Stimulated activated naive B cell treated with anti-CD40 and anti-IgM and Interleukin-4, amounts not matched to agents 10 μg/mL and 1 μg/mL and 100 μg/mL, for 72 hours (primary cell): ENCODE measurements at regions not wholly inside any gene's neighbourhood (a gene's known extent, or its start where the extent isn't known, plus 50 kb on each side); places are given as distances from the start of the nearest gene placed in this dataset.

ENCODE experiments used
- ATAC-seq, 2 donors: fragments of 150-1000 bp; cut with Tn5 transposase; replicated peaks; 2 replicates each; pipeline ENCODE4 v1.10.0; 2021; ENCODE audit warnings: moderate library complexity in 1 of 2
- DNase-seq: peaks from one replicate; pipeline ENCODE4 v3.0.0; 2021
- H3K27ac Mint-ChIP-seq: one replicate; pipeline ENCODE4 v1.8.0; 2022; ENCODE audit warnings: mild to moderate bottlenecking, mixed read lengths
- H3K27me3 Mint-ChIP-seq, 2 donors: one replicate each; pipeline ENCODE4 v1.8.0; 2022; ENCODE audit warnings: mixed read lengths in 2 of 2
- H3K36me3 Mint-ChIP-seq, 2 donors: one replicate each; pipeline ENCODE4 v1.8.0; 2022; ENCODE audit warnings: mixed read lengths in 2 of 2, mild to moderate bottlenecking in 1 of 2
- H3K4me1 Mint-ChIP-seq, 2 donors: one replicate each; pipeline ENCODE4 v1.8.0; 2022; ENCODE audit warnings: mixed read lengths in 2 of 2, mild to moderate bottlenecking in 1 of 2
- H3K4me3 Mint-ChIP-seq, 2 donors: one replicate each; pipeline ENCODE4 v1.8.0; 2022; ENCODE audit warnings: mild to moderate bottlenecking in 2 of 2, mixed read lengths in 2 of 2, moderate library complexity in 1 of 2
- H3K9me3 Mint-ChIP-seq, 2 donors: one replicate each; pipeline ENCODE4 v1.8.0; 2022; ENCODE audit warnings: mixed read lengths in 2 of 2, mild to moderate bottlenecking in 1 of 2

DNA sequence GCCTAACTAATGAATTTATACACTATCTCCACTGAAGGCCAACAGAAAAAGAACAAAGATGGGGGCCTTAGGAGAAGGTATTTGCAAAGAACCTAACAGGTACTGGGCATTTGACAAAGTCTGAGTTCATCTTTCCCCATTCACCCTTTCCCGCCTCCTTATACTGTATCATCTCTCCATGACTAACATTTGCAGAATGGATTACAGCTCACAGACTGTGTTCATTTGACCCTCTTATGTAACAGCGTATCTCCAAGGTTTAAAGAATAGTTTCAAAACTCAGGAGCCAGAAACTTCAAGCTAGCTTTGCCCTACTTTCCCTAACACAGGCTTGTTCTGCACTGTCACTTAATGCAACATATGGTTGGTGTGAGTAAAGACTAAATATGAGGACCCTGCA lies 238.7 kb upstream of the CELF2 start:
- Mint-ChIP-seq H3K4me3 (no peak overlapping the region), H3K9me3 (peaks cover 0 to 2% of the 10 kb centered on the region in 2 donors), H3K27ac (no peak overlapping the region), H3K36me3 (no peaks in the 10 kb centered on the region), H3K27me3 (peaks cover 5 to 11% of the 10 kb centered on the region in 2 donors), H3K4me1 (no peaks in the 10 kb centered on the region)
- ATAC-seq, result no peak
- no peak for DNase-seq

DNA sequence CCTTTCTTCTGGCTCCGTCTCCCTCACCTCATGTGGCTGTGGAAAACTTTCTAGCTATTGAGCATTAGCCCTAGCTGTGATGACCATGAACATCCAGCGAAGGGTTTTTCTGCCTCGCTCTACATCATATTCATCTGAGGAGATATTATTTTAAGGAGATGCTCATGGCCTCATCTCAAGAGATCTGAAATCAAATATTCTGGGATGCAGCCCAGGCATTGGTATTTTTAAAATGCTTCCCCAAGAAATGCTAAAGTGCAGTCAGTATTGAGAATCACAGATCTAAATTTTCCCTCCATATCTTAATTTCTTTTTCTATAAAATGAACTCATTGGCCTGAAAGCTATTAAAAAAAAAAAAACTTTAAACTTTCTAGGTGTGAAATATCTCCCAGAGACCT lies 238.2 kb upstream of the CELF2 start:
- H3K4me1 Mint-ChIP-seq, result no peaks in the 10 kb centered on the region
- ATAC-seq (no peak), DNase-seq (no peak)
- peaks cover 0 to 2% of the 10 kb centered on the region in 2 donors for H3K9me3 Mint-ChIP-seq
- no peak overlapping the region for H3K4me3 Mint-ChIP-seq
- H3K36me3 Mint-ChIP-seq, result no peaks in the 10 kb centered on the region
- no peak overlapping the region for H3K27ac Mint-ChIP-seq
- H3K27me3 Mint-ChIP-seq, result peaks cover 9 to 14% of the 10 kb centered on the region in 2 donors

DNA sequence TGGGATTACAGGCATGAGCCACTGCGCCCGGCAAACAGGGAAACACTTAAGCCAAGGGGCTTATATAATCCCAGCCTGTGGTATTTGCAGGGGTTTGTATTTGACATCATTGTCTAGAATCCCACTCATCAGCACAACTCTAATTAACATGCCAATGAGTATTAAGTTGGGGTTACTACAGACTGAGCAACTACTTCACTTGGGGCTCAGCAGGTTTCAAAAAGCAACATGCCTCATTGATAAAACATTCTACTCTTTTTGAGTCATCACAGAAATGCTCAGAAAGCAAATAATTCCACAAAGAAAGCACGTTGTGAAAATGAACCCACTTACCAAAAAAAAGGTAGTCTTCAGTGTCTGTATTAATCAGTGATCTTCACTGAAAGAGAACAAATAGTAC lies 236.9 kb upstream of the CELF2 start:
- ATAC-seq (no peak), DNase-seq (no peak)
- H3K4me1 Mint-ChIP-seq, result no peaks in the 10 kb centered on the region
- H3K27ac Mint-ChIP-seq, result no peak overlapping the region
- no peak overlapping the region for H3K4me3 Mint-ChIP-seq
- peaks cover 0 to 2% of the 10 kb centered on the region in 2 donors for H3K9me3 Mint-ChIP-seq
- H3K27me3 Mint-ChIP-seq, result peaks cover 12 to 18% of the 10 kb centered on the region in 2 donors
- H3K36me3 Mint-ChIP-seq, result no peaks in the 10 kb centered on the region

DNA sequence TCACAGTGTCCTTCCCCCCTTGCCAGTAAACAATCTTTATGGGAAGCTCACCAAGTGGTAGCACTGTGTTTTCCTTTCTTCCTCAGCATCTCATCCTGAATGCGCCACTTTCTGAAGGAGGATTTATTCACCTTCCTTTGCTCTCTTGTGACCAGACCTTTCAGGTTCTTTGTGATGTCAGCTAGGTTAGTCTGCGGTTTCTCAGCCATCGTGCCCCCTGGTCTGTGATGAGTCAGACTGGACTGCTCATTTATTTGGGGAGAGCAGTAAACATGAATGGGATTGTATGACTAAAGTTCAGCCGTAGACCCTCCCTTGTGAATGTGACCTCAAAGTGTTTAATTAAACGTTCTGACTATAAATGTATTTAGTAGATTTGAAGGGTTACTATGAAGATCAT lies 235.1 kb upstream of the CELF2 start:
- no peak overlapping the region for H3K4me3 Mint-ChIP-seq
- no peaks in the 10 kb centered on the region for H3K36me3 Mint-ChIP-seq
- peaks cover 9 to 12% of the 10 kb centered on the region in 2 donors for H3K27me3 Mint-ChIP-seq
- DNase-seq (no peak), ATAC-seq (no peak)
- no peaks in the 10 kb centered on the region for H3K9me3 Mint-ChIP-seq
- H3K4me1 Mint-ChIP-seq, result no peaks in the 10 kb centered on the region
- H3K27ac Mint-ChIP-seq, result no peak overlapping the region

DNA sequence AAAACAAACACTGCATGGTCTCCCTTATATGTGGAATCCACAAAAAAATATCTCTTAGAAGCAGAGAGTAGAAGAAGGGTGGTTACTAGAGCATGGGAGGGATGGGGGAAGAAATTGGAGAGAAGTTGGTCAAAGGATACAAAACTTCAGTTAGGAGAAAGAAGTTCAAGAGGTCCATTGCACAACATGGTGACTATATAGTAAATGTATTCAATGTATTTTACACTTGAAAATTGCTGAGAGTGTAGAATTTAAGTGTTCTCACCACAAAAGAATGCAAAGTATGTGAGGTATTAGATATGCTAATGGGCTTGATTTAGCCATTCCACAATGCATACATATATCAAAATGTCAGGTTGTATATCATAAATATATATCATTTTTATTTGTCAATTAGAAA lies 232.0 kb upstream of the CELF2 start:
- no peaks in the 10 kb centered on the region for H3K36me3 Mint-ChIP-seq
- H3K4me3 Mint-ChIP-seq, result no peak overlapping the region
- H3K27ac Mint-ChIP-seq, result no peak overlapping the region
- DNase-seq (no peak), ATAC-seq (no peak)
- H3K9me3 Mint-ChIP-seq, result no peaks in the 10 kb centered on the region
- no peaks in the 10 kb centered on the region for H3K4me1 Mint-ChIP-seq
- H3K27me3 Mint-ChIP-seq, result peaks cover 8 to 9% of the 10 kb centered on the region in 2 donors

DNA sequence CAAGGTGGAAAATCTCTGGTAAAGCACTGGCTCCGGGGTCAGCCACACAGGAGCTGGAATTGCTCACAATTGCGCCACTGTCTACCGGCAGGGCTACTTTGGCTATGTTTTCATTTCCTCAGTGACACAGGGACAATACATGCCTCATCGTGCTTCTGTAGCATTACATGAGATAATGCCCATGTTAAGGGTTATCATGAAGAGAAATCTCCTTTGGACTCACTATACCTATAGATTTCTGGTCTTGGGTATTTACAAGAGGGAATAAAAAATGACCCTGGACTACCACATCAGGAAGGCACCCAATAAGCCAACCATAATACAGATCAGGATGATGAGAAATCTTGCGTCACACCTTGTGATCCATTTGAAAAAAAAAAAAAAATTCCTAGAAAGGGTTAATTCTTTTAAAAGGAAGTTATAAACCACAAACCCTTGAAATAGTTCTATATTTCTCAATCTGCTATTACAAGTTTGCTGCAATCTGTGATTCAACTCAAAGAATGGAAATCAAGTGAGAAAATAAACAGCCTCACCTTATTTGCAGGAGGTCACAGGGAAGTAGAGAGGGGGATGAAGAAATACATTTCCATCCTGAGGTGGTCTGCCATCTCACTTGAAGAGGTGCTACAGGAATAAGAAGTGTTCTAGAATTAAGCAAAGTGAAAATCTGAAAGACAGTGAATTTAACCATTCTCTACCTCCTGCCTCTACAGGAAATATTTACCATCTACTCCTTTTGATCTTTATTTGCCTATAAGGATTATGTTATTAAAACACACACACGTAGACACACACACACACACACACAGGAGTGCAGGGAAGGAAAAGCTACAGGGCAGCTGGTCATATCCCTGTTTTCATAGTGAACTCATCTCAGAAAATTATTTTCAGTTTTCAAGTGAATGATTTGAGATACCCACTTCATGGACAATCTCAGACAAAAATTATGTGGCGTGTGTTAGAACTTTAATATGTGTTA lies 231.3 kb upstream of the CELF2 start:
- no peak overlapping the region for H3K27ac Mint-ChIP-seq
- H3K4me3 Mint-ChIP-seq, result no peak overlapping the region
- ATAC-seq (no peak), DNase-seq (no peak)
- H3K9me3 Mint-ChIP-seq, result no peaks in the 10 kb centered on the region
- no peaks in the 10 kb centered on the region for H3K4me1 Mint-ChIP-seq
- H3K36me3 Mint-ChIP-seq, result no peaks in the 10 kb centered on the region
- H3K27me3 Mint-ChIP-seq, result peaks cover 8 to 9% of the 10 kb centered on the region in 2 donors

DNA sequence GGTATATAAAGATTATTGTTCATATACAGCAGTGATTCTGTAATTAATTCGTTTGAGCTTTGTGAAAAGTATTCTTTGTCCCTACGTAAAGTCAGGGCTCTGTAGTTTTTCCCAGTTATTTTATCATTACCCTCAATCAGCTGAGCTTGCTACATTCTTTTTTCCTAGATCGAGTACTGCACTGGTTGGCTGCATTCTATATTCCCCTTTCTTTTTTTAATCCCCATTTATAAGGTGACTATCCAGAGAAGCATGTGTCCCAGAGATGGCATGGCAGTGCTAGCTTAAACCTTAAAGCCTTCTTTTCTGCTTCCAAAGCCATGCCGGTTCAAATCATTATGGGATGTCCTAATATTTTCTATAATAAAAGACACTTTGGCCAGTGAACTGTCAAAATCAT lies 230.1 kb upstream of the CELF2 start:
- no peaks in the 10 kb centered on the region for H3K4me1 Mint-ChIP-seq
- ATAC-seq (no peak), DNase-seq (no peak)
- H3K27me3 Mint-ChIP-seq, result peaks cover 15 to 17% of the 10 kb centered on the region in 2 donors
- H3K27ac Mint-ChIP-seq, result no peak overlapping the region
- H3K4me3 Mint-ChIP-seq, result no peak overlapping the region
- H3K36me3 Mint-ChIP-seq, result no peaks in the 10 kb centered on the region
- no peaks in the 10 kb centered on the region for H3K9me3 Mint-ChIP-seq

DNA sequence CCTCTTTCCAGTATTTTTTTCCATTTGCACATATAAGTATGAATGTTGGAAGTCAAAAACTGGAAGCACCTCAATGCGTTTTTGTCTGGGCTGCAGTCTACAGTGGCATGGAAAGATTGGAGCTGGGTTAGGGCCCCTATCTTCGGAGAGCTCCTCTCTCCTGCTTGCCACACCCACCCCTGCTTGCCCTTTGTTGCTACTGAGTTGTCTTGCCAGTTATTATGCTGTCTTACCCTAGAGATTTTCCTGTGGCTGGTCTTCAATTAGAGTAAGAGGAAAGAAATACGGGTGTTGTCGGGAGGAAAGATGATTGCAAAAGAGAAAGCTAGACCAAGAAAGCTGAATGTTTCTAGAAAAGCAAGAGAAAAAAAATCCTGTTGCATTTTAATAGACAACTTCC lies 228.9 kb upstream of the CELF2 start:
- Mint-ChIP-seq H3K27me3 (peaks cover 17 to 20% of the 10 kb centered on the region in 2 donors), H3K4me1 (no peaks in the 10 kb centered on the region), H3K9me3 (no peaks in the 10 kb centered on the region), H3K27ac (no peak overlapping the region), H3K36me3 (no peaks in the 10 kb centered on the region), H3K4me3 (no peak overlapping the region)
- no peak for DNase-seq
- no peak for ATAC-seq

DNA sequence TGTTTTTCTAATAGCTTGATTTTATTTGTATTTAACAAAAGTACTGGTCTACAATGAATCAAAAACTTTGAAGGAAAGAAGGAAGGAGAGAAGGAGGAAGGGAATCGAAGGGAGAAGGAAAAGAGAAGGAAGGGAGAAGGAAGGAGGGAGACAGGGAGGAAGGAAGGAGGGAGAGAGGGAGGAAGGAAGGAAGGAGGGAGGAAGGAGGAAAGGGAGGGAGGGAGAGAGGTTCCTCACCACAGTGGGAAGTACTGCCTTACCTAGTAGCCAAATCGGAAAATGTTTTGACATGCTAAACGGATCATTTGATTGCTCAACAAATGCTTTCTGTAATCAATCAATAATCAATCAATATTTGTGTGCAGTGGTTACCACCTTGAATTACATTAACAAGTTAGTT lies 225.8 kb upstream of the CELF2 start:
- Mint-ChIP-seq H3K4me1 (no peaks in the 10 kb centered on the region), H3K36me3 (no peaks in the 10 kb centered on the region), H3K27me3 (peaks cover 20 to 34% of the 10 kb centered on the region in 2 donors), H3K9me3 (no peaks in the 10 kb centered on the region), H3K4me3 (no peak overlapping the region), H3K27ac (no peak overlapping the region)
- ATAC-seq (no peak), DNase-seq (no peak)

DNA sequence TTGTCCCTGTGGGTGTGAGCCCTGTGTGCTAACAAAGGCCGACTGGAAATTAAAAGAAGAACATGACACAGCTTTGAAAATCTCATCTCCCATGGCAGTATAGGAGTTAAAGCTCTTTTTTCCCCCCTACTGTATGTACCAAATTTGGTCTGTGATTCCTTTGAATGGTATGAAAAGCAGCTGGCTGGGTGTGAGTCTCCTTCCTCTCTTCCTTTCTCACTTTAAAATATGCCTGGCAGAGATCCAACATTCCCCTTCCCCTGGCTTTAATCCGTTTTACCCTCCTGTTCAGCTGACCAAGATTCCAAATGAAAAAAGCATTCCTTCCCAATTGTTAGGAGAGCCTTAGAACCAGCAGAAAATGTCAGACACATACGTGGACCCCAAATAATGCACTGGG lies 225.0 kb upstream of the CELF2 start:
- Mint-ChIP-seq H3K9me3 (no peaks in the 10 kb centered on the region), H3K27ac (no peak overlapping the region), H3K4me1 (no peaks in the 10 kb centered on the region), H3K4me3 (no peak overlapping the region), H3K36me3 (no peaks in the 10 kb centered on the region), H3K27me3 (peaks cover 21 to 40% of the 10 kb centered on the region in 2 donors)
- ATAC-seq, result no peak
- DNase-seq, result no peak

DNA sequence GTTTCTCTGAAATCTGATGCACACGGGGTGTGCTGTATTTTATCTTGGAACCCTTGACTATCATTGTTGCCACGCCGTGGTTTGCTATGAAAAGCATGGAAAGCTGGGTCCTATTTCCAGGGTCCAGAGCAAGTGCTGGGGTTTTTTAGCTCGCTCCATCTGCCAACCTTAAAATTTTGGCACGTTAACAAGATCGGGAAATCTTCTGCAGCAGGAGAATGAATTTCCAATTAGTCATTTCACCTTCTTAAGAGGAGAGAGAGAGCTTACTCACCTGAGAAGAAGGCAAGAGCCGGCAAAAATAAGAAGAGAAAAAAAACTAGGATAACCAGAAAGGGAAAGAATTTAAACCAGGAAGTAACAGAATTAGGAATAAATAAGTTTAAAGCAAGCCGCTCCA lies 223.6 kb upstream of the CELF2 start:
- H3K27me3 Mint-ChIP-seq, result peaks cover 30 to 46% of the 10 kb centered on the region in 2 donors
- H3K4me3 Mint-ChIP-seq, result no peak overlapping the region
- no peak for ATAC-seq
- DNase-seq, result no peak
- H3K9me3 Mint-ChIP-seq, result no peaks in the 10 kb centered on the region
- no peaks in the 10 kb centered on the region for H3K36me3 Mint-ChIP-seq
- H3K27ac Mint-ChIP-seq, result no peak overlapping the region
- H3K4me1 Mint-ChIP-seq, result no peaks in the 10 kb centered on the region

DNA sequence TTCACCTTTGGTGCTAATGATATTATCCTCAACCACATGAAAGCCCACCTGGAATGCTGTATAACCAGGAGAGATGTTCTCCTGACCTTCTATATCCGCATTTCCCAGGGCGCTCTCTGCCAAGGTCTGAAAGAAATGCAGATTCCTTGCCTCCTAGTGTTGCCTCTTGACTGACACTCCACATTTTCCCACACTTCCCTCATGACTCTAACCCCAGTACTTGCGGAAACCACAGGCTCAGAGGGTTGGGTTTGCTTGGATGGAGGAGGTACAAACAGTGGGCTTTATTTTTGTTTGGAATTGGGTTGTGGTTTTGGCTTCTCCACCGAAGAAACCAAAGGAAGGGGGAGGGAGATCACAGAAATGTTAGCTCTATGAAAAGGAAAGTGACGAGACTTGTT lies 222.9 kb upstream of the CELF2 start:
- ATAC-seq (no peak), DNase-seq (no peak)
- Mint-ChIP-seq H3K27me3 (peaks cover 30 to 46% of the 10 kb centered on the region in 2 donors), H3K36me3 (no peaks in the 10 kb centered on the region), H3K4me1 (no peaks in the 10 kb centered on the region), H3K4me3 (no peak overlapping the region), H3K27ac (no peak overlapping the region), H3K9me3 (no peaks in the 10 kb centered on the region)

DNA sequence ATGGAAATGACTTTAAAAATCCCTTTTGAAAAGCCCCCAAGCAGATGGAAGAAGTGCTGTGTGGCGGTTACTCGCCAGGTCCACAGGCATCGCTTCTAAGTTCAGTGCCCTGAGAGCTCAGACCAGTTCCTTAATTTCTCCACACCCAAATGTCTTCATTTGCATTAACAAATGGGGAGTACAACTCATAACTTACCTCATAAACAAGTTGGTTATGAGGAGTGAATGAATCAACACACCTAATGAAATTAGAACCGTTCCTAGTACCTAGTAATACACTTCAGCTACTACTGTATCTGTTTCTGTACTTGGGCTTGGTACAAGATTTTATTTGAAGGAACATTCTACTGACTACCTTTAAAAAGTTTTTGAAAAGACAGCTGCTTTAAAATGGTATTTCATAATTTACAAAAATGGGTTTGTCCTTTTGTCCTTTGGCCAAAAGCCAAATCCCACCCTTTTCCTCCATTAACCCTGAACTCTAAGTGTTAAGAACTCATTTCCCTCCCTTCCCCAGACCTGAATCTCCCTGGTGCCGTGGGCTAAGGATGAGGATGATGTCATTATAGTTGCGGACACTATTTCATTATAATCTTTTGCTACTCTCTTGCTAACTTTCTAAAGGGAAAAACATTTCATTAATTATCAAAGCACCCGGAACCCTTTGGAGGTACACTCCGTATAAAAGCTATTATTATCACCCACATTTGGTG lies 221.5 kb upstream of the CELF2 start:
- no peak overlapping the region for H3K27ac Mint-ChIP-seq
- ATAC-seq, result no peak
- no peak overlapping the region for H3K4me3 Mint-ChIP-seq
- no peaks in the 10 kb centered on the region for H3K9me3 Mint-ChIP-seq
- DNase-seq, result no peak
- H3K36me3 Mint-ChIP-seq, result no peaks in the 10 kb centered on the region
- peaks cover 27 to 46% of the 10 kb centered on the region in 2 donors for H3K27me3 Mint-ChIP-seq
- no peaks in the 10 kb centered on the region for H3K4me1 Mint-ChIP-seq

DNA sequence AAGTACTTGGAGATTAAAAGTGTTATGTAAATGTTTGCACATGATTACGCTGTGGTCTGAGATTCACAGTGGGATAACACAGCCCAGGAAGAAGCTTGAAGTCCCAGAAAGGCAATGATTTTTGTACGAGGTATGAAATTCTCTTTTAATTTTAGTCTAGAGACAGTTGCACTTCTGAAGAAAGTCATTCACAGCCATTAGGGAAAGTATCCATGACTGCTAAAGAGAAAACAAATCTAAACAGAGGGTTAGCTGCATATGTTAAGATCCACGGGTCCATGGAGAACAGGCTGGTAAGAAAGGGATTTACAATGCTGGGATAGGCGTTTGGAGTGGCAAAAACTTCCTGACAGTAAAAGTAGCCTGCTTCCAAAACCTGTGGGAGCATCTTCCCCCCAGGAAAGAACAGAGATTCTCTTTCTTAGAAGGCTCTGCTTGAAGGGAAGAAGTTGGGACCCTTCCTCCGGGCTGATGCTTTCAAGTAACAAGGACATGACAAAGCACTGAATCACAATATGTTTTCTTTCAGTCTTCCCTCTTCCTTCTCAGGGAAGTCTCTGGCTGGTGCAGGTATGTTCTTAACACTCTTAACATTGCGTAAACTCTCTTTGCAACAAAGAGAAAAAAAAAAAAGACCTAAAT lies 220.8 kb upstream of the CELF2 start:
- Mint-ChIP-seq H3K4me1 (no peaks in the 10 kb centered on the region), H3K27me3 (peaks cover 23 to 41% of the 10 kb centered on the region in 2 donors), H3K9me3 (peaks cover 0 to 1% of the 10 kb centered on the region in 2 donors), H3K27ac (no peak overlapping the region), H3K36me3 (no peaks in the 10 kb centered on the region), H3K4me3 (no peak overlapping the region)
- ATAC-seq (no peak), DNase-seq (no peak)
